ENCODE measurements at regions not wholly inside any gene's neighbourhood (a gene's known extent, or its start where the extent isn't known, plus 50 kb on each side); places are given as distances from the start of the nearest gene placed in this dataset.

- no peak for DNase-seq
Measured at GRCh38 chr5:155068616-155069100, 55.1 kb downstream of the KIF4B start.

GRCh38 chr5:155069961-155070360, 56.4 kb downstream of the KIF4B start:
- DNase-seq: no peak

- DNase-seq: no peak
Measured at GRCh38 chr5:155070781-155071180, 57.2 kb downstream of the KIF4B start.

DNA sequence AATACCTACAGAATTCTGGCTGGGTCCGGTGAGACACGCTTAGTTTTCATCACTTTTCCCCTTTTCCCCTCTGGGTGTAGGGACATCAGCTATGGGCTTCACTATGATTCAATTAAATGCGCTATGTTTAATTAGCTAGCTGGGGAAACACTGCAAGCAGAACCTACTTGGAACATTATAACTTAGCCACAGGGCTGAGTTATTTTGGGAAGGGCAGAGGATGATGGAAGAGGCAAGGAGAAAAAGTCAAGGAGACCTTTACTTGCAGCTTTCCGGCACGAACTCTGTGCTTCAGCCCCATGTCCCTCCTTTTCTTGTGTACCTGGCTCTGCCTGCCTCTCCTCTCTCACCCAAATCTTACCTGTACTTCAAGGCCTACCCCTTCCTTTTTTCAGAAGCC, 62.8 kb downstream of the KIF4B start:
- DNase-seq: no peak

DNA sequence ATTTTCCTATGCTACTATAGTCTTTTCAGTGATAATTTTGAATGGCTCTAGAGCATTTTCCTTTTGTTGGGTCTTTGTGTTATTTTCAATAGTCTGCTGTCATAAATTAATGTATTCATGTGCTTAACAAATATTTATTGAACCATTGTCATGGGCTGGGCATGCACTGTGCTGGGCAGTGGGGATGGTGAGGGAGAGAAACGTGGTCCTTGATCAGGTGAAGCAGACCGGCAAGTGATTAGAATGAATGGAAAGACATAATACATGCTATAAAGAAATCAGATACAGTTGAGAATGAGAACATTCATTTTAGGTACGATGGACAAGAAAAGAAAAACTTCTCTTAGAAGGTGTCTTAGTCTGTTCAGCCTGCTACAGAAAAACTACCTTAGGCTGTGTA, 66.1 kb downstream of the KIF4B start:
- no peak for DNase-seq

DNA sequence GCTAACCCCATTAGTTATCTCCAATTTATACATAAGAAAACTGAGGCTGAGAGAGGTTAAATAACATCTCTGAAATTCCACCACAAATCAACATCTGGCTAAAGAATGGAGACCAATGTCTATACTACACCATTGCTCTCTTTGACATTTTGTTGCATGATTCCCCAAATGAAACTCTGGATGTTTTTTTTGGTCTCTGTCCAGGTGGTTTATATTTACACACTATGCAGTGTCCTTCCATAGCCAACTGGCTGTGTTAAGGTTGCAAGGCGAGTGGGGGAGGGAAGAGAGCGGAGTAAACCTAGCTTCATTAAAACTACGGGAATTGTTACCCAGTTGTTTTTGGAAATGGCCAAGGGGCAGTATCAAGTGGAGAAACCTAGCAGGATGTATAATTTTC, 67.2 kb downstream of the KIF4B start:
- no peak for DNase-seq

DNA sequence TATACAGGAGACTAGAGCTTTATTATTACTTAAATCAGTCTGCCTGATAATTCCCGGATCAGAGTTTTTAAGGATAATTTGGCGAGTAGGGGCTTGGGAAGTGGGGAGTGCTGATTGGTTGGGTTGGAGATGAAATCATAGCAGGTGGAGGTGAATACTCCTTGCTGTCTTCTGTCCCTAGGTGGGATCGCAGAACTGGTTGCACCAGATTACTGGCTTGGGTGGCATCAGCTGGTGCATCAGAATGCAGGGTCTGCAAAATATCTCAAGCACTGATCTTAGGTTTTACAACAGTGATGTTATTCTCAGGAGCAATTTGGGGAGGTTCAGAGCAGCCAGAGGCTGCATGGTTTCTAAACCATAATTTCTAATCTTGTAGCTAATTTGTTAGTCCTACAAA, 68.1 kb downstream of the KIF4B start:
- DNase-seq: no peak

DNA sequence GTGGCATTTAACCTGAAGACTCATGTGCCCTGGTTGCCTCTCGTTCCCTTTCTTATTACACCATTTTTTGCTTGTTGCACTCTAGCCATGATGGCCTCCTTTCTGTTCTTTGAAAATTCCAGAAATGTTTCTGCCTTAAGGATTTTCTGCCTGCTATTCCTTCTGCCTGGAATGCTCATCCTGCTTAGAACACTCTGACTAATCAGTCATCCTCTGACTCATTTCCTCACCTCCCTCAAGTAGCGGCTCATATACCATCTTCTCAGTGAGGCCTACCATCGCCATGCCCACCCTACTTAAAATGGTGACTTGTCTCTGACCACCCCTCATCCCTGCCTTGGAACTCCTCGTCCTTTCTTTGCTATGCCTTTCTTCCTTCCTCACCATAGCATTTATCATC, 68.8 kb downstream of the KIF4B start:
- no peak for DNase-seq

DNA sequence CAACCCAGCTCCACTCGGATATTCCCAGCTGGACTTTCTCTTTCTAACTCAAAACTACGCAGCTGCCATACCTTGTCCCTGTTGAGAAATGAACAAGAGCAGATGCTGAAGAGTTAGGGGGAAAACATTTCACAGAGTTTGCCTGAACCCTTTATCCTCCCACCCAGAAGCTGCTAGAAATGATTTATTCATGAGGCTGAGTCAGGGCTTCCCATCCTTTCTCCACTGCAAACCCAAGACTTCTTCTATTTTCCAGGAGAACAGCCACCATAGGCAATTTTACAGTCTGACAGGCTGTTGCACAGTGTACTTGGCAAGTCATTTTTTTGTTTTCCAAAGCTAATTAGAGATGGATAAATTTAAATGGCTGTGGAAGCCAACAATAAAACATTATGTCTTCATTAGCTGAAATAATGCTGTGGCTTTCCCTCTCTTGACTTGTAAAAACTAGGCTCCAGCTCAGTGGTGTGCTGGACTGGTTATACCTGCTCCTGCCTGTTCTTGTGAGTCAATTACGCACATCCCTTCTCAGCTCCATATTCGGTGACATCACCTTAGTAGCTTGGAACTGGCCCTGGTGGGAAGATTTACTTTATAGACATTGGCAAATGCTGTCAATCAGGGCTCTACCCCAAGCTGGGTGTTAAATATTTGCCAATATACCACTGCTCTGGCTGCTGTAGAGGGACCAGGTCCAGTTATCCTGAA, 71.9 kb downstream of the KIF4B start:
- DNase-seq: no peak

DNA sequence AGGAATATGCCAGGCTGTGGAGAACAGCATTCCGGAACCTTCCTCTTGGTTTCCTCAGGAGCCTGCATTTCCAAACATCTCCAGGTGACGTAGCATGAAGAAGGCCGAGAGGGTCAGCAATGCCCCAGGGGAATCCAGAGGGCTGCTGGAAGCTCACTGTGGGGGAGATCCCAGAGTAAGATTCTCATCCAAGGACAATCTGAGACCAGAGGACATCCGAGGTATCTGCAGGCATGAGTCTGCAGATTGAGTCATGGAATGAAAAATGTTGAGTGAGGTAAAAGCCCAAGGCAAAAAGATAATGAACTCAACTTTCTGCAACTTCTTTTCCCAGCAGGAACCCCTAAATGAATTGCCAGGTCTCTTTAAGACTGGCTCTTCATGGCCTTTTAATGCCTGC, 73.5 kb downstream of the KIF4B start:
- no peak for DNase-seq

DNA sequence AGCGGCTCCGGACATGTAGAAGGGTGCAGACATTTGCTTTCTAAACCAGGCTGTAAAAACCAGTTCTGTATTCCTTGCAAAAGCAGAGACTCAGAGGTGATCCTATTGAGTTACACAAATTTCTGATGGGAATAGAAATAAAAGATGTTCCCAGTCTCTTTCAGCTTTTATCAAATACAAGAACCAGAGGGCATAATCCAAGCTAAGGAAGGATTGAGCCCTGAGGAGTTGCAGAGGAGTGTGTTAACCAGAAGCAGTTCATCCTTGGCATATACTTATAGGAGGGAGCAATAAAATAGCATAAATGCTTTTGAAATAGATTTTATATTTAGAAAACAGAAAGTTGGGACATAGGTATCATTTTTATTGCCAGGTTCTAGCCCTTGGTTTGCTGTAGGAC, 75.3 kb downstream of the KIF4B start:
- DNase-seq: no peak

DNA sequence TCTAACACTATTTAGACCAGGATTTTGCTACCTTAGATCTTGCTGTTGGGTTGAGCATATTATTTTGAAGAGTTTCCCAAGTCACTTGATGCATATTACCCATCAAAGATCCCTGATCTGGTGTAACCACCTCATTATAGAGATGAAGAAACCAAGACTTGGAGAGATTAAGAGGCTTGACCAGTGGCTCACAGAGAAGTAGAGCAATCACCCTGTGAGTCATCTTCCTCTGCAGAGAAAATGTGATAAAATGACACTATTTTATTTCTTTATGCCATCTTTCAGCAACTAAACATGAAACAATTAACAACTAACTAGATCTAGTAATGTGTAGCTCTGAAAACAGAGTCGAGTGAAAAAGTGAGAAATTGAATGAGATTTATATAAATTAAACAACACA, 76.1 kb downstream of the KIF4B start:
- no peak for DNase-seq

DNA sequence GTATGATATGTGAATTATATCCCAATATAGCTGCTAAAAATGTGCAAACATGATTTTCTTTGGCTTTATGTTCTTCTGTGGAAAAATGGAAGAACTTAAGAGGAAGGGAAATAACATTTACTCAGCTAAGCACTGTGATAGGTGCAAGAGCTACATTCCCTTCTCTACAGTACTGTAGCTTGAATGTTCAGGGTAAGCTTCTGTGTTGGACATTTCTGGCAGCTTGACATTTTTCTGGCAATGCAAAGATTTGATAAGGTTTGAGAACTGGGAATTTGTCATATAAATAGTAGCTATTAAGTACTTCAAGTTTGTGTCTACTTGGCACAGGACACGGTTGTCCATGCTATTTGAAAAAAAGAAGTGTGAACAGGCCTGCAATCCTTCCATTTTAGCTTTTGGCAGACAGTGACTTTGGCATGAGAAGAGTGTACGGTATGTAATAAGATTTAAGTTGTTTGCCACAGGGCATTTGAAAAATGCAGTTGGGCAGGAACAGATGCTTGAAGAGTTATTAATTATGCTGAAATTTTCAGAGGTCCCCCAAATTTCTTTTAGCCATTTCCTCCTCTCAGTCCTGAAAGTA, 77.6 kb downstream of the KIF4B start:
- DNase-seq: no peak

- no peak for DNase-seq
Measured at GRCh38 chr5:155091768-155092717, 78.5 kb downstream of the KIF4B start.

DNA sequence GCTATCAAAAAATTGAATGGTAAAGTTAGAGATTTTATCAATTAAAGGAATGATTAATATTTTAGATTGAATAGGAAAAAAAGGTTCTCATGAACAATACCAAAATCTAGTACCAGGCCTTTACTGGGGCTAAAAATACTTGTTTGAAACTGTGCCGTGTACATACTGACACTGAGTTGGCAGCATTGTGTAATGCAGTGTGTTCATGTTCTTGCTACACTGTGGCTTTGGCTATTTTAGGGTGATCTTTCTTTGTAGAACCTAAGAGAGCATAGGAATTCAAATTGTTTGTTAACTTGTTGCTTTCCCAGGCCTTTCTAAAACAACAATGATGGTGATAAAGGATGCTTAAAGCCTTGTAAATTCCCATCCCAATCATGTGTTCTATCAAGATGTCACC, 80.9 kb downstream of the KIF4B start:
- no peak for DNase-seq

GRCh38 chr5:155097995-155098394, 84.4 kb downstream of the KIF4B start:
- no peak for DNase-seq

GRCh38 chr5:155098433-155098832, 84.9 kb downstream of the KIF4B start:
- DNase-seq: no peak

DNA sequence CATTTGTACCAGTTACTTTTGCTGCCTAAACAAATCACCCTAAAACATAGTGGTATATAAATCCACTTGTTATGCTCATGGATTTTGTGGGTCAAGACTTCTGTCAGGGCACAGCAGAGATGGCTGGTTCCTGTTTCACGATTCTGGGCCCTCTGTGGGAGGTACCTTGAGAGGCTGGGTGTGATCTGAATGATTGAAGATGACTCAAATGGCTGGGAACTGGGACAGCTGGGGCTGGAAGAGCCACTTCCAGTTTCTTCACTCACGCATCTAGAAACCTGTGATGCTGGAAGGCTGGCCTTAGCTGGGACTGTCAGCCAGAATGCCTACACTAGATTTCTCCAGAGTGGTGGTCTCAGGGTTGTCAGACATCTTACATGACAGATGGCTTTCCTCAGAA, 88.1 kb downstream of the KIF4B start:
- DNase-seq: no peak

GRCh38 chr5:155103146-155103545, 89.6 kb downstream of the KIF4B start:
- no peak for DNase-seq

DNA sequence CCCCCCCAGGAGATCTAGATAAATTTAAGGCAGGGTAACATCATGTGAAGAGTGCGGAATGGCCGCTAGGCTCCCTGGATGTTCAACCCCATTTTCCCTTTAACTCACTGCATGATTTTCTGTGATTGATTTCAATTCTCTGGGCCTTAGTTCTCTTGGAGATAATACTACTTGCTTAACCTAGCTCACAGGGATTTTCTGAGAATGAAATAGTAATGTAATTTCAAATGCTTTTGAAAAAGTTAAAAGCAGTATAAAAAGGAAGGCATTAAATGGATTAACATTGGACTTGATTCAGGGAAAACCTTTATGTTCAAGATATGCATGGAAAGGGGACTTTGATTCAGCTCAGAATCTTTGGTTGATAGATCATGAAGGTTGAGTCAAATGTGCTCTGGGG, 90.9 kb downstream of the KIF4B start:
- no peak for DNase-seq

- DNase-seq: no peak
Measured at GRCh38 chr5:155106221-155106620, 92.7 kb downstream of the KIF4B start.

GRCh38 chr5:155113888-155114287, 100.3 kb downstream of the KIF4B start:
- no peak for DNase-seq

DNA sequence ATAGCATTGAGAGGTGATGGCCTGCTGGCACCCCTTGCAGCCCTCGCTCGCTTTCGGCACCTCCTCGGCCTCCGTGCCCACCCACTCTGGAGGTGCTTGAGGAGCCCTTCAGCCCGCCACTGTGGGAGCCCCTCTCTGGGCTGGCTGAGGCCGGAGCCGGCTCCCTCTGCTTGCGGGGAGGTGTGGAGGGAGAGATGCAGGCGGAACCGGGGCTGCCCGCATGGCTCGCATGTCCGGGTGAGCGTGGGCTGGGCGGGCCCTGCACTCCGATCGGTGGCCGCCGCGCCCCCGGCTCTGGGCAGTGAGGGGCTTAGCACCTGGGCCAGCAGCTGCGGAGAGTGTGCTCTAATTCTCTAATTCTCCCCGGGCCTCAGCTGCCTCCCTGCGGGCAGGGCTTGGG, 101.1 kb downstream of the KIF4B start:
- DNase-seq: no peak
